SK-N-SH (cell line): ENCODE measurements at regions not wholly inside any gene's neighbourhood (a gene's known extent, or its start where the extent isn't known, plus 50 kb on each side); places are given as distances from the start of the nearest gene placed in this dataset.

Experiments
- EP300 ChIP-seq, 2 experiments: IDR thresholded peaks; 2 replicates each; pipeline versions ENCODE4 v1.4.0 to v1.6.1; 2012; ENCODE audit warnings: borderline replicate concordance in 1 of 2, low read depth in 1 of 2, low read length in 1 of 2
- GATA2 ChIP-seq: sonication (generic); formaldehyde crosslinking; IDR thresholded peaks from 2 replicates; pipeline ENCODE4 v1.5.0; 2020; ENCODE audit warnings: mild to moderate bottlenecking, missing genetic modification reagents
- POLR2AphosphoS5 ChIP-seq: IDR thresholded peaks from 2 replicates; pipeline ENCODE4 v1.6.1; 2012; ENCODE audit warnings: low read depth, low read length
- SMC3 ChIP-seq: IDR thresholded peaks from 2 replicates; pipeline ENCODE4 v1.6.1; 2012; ENCODE audit warnings: low read depth, low read length, improper control_type of control experiment
- TF ChIP-seq, protein P1 (sequence below): fragments of 200-600 bp; sonication (generic); IDR thresholded peaks from 2 replicates; pipeline ENCODE4 v1.6.1; 2017; ENCODE audit warnings: antibody characterized with exemption, mild to moderate bottlenecking, moderate library complexity

DNA sequence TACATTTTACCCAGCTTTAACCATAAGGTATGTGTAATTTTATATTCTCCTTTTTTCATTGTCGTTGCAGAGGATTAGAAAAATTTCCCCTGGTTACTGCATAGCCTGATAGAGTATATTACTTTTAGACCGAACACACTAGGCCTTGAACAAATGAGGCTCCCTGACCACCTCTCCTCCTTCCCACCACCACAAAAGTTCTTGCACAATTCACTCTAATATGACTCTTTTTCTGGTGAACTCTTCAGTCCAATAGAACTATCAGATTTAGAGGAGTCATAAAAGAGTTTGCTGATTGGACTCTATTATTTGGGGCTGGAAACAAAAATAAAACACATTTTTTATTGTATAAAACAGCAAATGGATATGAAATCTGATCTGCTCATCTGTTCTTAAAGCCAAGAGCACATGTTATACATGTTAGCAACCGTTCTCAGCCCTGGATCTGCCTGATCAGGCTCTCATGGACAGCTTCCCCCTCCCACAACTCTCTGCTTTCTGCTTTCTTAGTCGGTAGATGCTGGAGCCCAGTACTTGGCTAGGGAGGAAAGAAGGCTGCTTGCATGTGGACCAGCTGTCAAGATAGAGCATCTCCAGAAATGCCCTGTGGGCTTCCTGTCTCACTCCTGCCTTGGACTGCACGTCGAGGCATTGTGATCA, 83.5 kb downstream of the CD164 start:
- TF ChIP-seq SMC3, result no peak
- TF ChIP-seq, protein P1, sequence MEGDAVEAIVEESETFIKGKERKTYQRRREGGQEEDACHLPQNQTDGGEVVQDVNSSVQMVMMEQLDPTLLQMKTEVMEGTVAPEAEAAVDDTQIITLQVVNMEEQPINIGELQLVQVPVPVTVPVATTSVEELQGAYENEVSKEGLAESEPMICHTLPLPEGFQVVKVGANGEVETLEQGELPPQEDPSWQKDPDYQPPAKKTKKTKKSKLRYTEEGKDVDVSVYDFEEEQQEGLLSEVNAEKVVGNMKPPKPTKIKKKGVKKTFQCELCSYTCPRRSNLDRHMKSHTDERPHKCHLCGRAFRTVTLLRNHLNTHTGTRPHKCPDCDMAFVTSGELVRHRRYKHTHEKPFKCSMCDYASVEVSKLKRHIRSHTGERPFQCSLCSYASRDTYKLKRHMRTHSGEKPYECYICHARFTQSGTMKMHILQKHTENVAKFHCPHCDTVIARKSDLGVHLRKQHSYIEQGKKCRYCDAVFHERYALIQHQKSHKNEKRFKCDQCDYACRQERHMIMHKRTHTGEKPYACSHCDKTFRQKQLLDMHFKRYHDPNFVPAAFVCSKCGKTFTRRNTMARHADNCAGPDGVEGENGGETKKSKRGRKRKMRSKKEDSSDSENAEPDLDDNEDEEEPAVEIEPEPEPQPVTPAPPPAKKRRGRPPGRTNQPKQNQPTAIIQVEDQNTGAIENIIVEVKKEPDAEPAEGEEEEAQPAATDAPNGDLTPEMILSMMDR, result no peak
- no peak for TF ChIP-seq POLR2AphosphoS5
- no peak for TF ChIP-seq EP300 (IDR thresholded peaks at IDR 0.05; ENCODE audit: borderline replicate concordance in 1 of 2, low read depth in 1 of 2, low read length in 1 of 2)
- peak; percentile 38 for TF ChIP-seq GATA2
